Esophagus muscularis mucosa (tissue), 3 donors: ENCODE measurements at regions not wholly inside any gene's neighbourhood (a gene's known extent, or its start where the extent isn't known, plus 50 kb on each side); places are given as distances from the start of the nearest gene placed in this dataset.

Experiments
- POLR2A ChIP-seq: fragments of 450-650 bp; IDR thresholded peaks from one replicate; pipeline ENCODE4 v1.6.1; 2017; ENCODE audit warnings: antibody characterized with exemption, moderate library complexity, mild to moderate bottlenecking, low read depth
- POLR2AphosphoS5 ChIP-seq, 2 donors: sonication (generic); formaldehyde crosslinking; IDR thresholded peaks; one replicate each; pipeline ENCODE4 v1.6.1; 2017; ENCODE audit warnings: antibody characterized with exemption in 2 of 2
- TF ChIP-seq, protein P1 (sequence below), 3 experiments: fragments of 200-600 bp in 2 of 3; fragments of 450-650 bp in 1 of 3; sonication (generic) in 2 of 3; IDR thresholded peaks; one replicate each; pipeline ENCODE4 v1.5.1; 2017 to 2019; ENCODE audit warnings: antibody characterized with exemption in 3 of 3, mild to moderate bottlenecking in 2 of 3, moderate library complexity in 1 of 3

- TF ChIP-seq, protein P1, sequence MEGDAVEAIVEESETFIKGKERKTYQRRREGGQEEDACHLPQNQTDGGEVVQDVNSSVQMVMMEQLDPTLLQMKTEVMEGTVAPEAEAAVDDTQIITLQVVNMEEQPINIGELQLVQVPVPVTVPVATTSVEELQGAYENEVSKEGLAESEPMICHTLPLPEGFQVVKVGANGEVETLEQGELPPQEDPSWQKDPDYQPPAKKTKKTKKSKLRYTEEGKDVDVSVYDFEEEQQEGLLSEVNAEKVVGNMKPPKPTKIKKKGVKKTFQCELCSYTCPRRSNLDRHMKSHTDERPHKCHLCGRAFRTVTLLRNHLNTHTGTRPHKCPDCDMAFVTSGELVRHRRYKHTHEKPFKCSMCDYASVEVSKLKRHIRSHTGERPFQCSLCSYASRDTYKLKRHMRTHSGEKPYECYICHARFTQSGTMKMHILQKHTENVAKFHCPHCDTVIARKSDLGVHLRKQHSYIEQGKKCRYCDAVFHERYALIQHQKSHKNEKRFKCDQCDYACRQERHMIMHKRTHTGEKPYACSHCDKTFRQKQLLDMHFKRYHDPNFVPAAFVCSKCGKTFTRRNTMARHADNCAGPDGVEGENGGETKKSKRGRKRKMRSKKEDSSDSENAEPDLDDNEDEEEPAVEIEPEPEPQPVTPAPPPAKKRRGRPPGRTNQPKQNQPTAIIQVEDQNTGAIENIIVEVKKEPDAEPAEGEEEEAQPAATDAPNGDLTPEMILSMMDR (IDR thresholded peaks at IDR 0.05): no peak
- TF ChIP-seq POLR2AphosphoS5 (IDR thresholded peaks at IDR 0.05) (no peak), POLR2A (no peak)
Measured at GRCh38 chr3:4063916-4064574, 239.1 kb upstream of the SETMAR start.
